ENCODE measurements at regions not wholly inside any gene's neighbourhood (a gene's known extent, or its start where the extent isn't known, plus 50 kb on each side); places are given as distances from the start of the nearest gene placed in this dataset.

DNA sequence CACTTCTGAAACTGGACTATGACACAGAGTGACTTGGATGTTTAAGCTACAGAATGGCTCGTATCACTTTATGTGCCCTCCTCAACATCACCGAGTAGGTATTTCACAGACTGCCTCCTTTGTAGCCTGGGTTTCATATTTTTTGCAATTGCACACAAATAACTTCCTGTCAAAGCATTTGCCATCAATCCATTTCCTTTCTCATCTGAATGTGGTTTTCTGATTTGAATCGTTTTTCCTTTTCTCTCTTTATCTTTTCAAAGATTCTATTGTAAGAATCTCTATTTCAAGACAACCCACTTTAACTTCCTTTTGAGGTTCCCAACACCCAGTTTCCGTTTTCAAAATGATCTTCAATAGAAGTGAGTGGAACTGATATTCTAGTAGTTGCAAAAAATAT, 563.8 kb upstream of the ARRDC3 start:
- H3K36me3 ChIP-seq, result no peaks in the 10 kb centered on the region
- no peak overlapping the region for H3K4me3 ChIP-seq
- H3K9me3 ChIP-seq, result no peaks in the 10 kb centered on the region
- DNase-seq, result no peak
- intact Hi-C loops (cut with DNase I; ENCODE audit: low total_unique reads) (no loop called here), in situ Hi-C loops (cut with MboI; ENCODE audit: low pct_ligation_motif_present in 1 of 4, low pct_unique_long_range_greater_than_20kb in 1 of 4, low sequenced_read_pairs in 3 of 4) (no loop called here)
- WGBS, 2 donors (ENCODE audit: low coverage in 1 of 2), result 69 to 74% methylated on average over 4 of the region's 4 CpGs
- no peaks in the 10 kb centered on the region for H3K27me3 ChIP-seq
- no peaks in the 10 kb centered on the region for H3K4me1 ChIP-seq
- no peak for TF ChIP-seq EP300 (IDR thresholded peaks at IDR 0.05; ENCODE audit: low read depth)
- TF ChIP-seq POLR2AphosphoS5 (IDR thresholded peaks at IDR 0.05), result no peak
- TF ChIP-seq, protein P1, sequence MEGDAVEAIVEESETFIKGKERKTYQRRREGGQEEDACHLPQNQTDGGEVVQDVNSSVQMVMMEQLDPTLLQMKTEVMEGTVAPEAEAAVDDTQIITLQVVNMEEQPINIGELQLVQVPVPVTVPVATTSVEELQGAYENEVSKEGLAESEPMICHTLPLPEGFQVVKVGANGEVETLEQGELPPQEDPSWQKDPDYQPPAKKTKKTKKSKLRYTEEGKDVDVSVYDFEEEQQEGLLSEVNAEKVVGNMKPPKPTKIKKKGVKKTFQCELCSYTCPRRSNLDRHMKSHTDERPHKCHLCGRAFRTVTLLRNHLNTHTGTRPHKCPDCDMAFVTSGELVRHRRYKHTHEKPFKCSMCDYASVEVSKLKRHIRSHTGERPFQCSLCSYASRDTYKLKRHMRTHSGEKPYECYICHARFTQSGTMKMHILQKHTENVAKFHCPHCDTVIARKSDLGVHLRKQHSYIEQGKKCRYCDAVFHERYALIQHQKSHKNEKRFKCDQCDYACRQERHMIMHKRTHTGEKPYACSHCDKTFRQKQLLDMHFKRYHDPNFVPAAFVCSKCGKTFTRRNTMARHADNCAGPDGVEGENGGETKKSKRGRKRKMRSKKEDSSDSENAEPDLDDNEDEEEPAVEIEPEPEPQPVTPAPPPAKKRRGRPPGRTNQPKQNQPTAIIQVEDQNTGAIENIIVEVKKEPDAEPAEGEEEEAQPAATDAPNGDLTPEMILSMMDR (IDR thresholded peaks at IDR 0.05), result no peak
- no peak overlapping the region for H3K27ac ChIP-seq

DNA sequence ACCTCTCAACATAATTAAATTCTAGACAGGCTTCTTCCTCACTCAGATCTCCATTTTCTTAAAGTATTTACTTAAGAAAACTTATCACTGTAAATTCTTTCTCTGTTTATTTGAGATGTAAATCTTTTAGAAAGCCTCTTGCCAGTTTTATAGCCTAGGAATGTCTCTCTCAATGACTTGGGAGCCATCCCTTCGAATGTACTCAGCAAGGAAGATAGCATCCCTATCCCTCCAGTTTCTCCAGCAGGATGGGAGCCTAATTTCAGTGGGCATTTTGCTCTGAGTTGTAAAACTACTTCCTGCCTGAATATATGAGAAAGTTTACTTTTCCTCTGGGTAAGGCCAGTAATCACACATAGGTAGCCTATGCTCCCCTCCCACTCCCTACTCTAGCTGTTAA, 558.5 kb upstream of the ARRDC3 start:
- no peak for DNase-seq
- Histone ChIP-seq H3K4me1 (no peaks in the 10 kb centered on the region), H3K27ac (no peak overlapping the region), H3K4me3 (no peak overlapping the region), H3K36me3 (no peaks in the 10 kb centered on the region), H3K27me3 (no peaks in the 10 kb centered on the region), H3K9me3 (no peaks in the 10 kb centered on the region)
- intact Hi-C loops (cut with DNase I; ENCODE audit: low total_unique reads), result no loop called here
- in situ Hi-C loops (cut with MboI; ENCODE audit: low pct_ligation_motif_present in 1 of 4, low pct_unique_long_range_greater_than_20kb in 1 of 4, low sequenced_read_pairs in 3 of 4), result no loop called here
- TF ChIP-seq POLR2AphosphoS5 (IDR thresholded peaks at IDR 0.05), result no peak
- TF ChIP-seq, protein P1 (IDR thresholded peaks at IDR 0.05), result no peak
- no peak for TF ChIP-seq EP300 (IDR thresholded peaks at IDR 0.05; ENCODE audit: low read depth)
- no peak for TF ChIP-seq POLR2A (IDR thresholded peaks at IDR 0.05)
- 13 to 63% methylated on average over 1 of the region's 1 CpG for WGBS, 2 donors (ENCODE audit: low coverage in 1 of 2)

DNA sequence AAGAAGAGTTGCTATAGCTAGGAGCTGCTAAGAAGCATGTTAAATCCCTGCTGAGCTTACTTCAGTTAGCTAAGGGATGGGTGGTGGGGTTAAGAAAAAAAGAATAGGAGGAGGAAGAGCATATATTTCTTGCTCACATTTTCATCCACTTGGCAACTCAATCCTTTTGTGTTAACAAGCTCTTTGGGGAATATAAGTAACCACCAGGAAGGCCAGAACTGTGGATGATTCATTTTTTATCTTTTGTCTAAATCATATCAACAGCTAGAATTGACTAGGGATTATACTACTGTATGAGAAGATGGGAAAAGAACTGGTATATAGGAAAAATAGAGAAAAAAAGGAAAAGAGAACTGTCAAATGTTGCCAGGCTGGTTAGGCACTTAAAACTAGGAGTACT, 555.3 kb upstream of the ARRDC3 start:
- Histone ChIP-seq H3K27ac (no peak overlapping the region), H3K9me3 (no peaks in the 10 kb centered on the region), H3K27me3 (no peaks in the 10 kb centered on the region), H3K4me1 (no peaks in the 10 kb centered on the region), H3K36me3 (no peaks in the 10 kb centered on the region), H3K4me3 (no peak overlapping the region)
- in situ Hi-C loops (cut with MboI; ENCODE audit: low pct_ligation_motif_present in 1 of 4, low pct_unique_long_range_greater_than_20kb in 1 of 4, low sequenced_read_pairs in 3 of 4) (no loop called here), intact Hi-C loops (cut with DNase I; ENCODE audit: low total_unique reads) (no loop called here)
- no peak for DNase-seq
- no peak for TF ChIP-seq EP300 (IDR thresholded peaks at IDR 0.05; ENCODE audit: low read depth)
- TF ChIP-seq, protein P1 (IDR thresholded peaks at IDR 0.05), result no peak
- no peak for TF ChIP-seq POLR2A (IDR thresholded peaks at IDR 0.05)
- TF ChIP-seq POLR2AphosphoS5 (IDR thresholded peaks at IDR 0.05), result no peak

DNA sequence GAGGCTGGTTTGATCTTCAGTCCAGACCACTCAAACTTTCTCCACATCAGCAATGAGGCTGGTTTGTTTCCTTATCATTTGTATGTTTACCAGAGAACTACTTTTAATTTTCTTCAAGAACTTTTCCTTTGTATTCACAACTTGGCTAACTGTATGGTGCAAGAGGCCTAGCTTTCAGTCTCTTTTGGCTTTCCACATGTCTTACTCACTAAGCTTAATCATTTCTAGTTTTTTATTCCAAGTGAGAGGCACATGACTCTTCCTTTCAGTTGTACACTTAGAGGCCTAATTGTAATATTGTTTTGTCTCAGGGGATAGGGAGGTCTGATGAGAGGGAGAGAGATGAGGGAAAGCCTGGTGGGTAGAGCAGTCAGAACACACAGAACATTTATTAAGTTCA, 554.0 kb upstream of the ARRDC3 start:
- H3K4me3 ChIP-seq, result no peak overlapping the region
- no peaks in the 10 kb centered on the region for H3K27me3 ChIP-seq
- intact Hi-C loops (cut with DNase I; ENCODE audit: low total_unique reads) (no loop called here), in situ Hi-C loops (cut with MboI; ENCODE audit: low pct_ligation_motif_present in 1 of 4, low pct_unique_long_range_greater_than_20kb in 1 of 4, low sequenced_read_pairs in 3 of 4) (no loop called here)
- no peak overlapping the region for H3K27ac ChIP-seq
- DNase-seq, result no peak
- H3K4me1 ChIP-seq, result no peaks in the 10 kb centered on the region
- H3K36me3 ChIP-seq, result no peaks in the 10 kb centered on the region
- H3K9me3 ChIP-seq, result no peaks in the 10 kb centered on the region
- TF ChIP-seq EP300 (IDR thresholded peaks at IDR 0.05; ENCODE audit: low read depth) (no peak), POLR2A (IDR thresholded peaks at IDR 0.05) (no peak), POLR2AphosphoS5 (IDR thresholded peaks at IDR 0.05) (no peak)
- TF ChIP-seq, protein P1 (IDR thresholded peaks at IDR 0.05), result no peak
